Trophoblast cell (in vitro differentiated cells and primary cell): ENCODE measurements at regions not wholly inside any gene's neighbourhood (a gene's known extent, or its start where the extent isn't known, plus 50 kb on each side); places are given as distances from the start of the nearest gene placed in this dataset.

Experiments used
- DNase-seq, 2 donors: peaks; one replicate each; pipeline ENCODE4 v3.0.0-alpha.2; 2016
- H2AFZ ChIP-seq: 2 replicates; pipeline ENCODE4 v1.6.1; 2013; ENCODE audit warnings: low read length, moderate library complexity, mild to moderate bottlenecking; ENCODE audit not compliant: insufficient read depth, poor library complexity
- H2AK5ac ChIP-seq: 2 replicates; pipeline ENCODE4 v1.6.1; 2013; ENCODE audit warnings: mild to moderate bottlenecking, low read length
- H2BK120ac ChIP-seq: 2 replicates; pipeline ENCODE4 v1.6.1; 2013; ENCODE audit warnings: low read length, mild to moderate bottlenecking, moderate library complexity; ENCODE audit not compliant: insufficient read depth, poor library complexity
- H2BK12ac ChIP-seq: 2 replicates; pipeline ENCODE4 v1.6.1; 2013; ENCODE audit warnings: mild to moderate bottlenecking, low read length, moderate library complexity
- H2BK5ac ChIP-seq: 2 replicates; pipeline ENCODE4 v1.6.1; 2013; ENCODE audit warnings: low read length, low read depth, moderate library complexity, mild to moderate bottlenecking; ENCODE audit not compliant: poor library complexity
- H3K14ac ChIP-seq: 2 replicates; pipeline ENCODE4 v1.6.1; 2013; ENCODE audit warnings: mild to moderate bottlenecking, low read length
- H3K18ac ChIP-seq: 2 replicates; pipeline ENCODE4 v1.6.1; 2013; ENCODE audit warnings: mild to moderate bottlenecking, low read length
- H3K23ac ChIP-seq: 2 replicates; pipeline ENCODE4 v1.6.1; 2013; ENCODE audit warnings: low read length
- H3K27ac ChIP-seq: 2 replicates; pipeline ENCODE4 v1.5.1; 2013; ENCODE audit warnings: low read depth, mild to moderate bottlenecking, inconsistent platforms, low read length, moderate library complexity
- H3K27me3 ChIP-seq: 2 replicates; pipeline ENCODE4 v1.6.1; 2013; ENCODE audit warnings: inconsistent platforms, mild to moderate bottlenecking, low read length, moderate library complexity; ENCODE audit not compliant: insufficient read depth
- H3K36me3 ChIP-seq, 2 experiments: 1 replicate in 1 of 2; 2 replicates in 1 of 2; pipeline ENCODE4 v1.6.1; 2013; ENCODE audit warnings: low read length in 2 of 2, mild to moderate bottlenecking in 2 of 2, moderate library complexity in 1 of 2; ENCODE audit not compliant: insufficient read depth in 2 of 2, control insufficient read depth in 1 of 2
- H3K4ac ChIP-seq: 2 replicates; pipeline ENCODE4 v1.6.1; 2013; ENCODE audit warnings: low read depth, mild to moderate bottlenecking, low read length, moderate library complexity
- H3K4me1 ChIP-seq, 2 experiments: 1 replicate in 1 of 2; 2 replicates in 1 of 2; pipeline ENCODE4 v1.6.1; 2013; ENCODE audit warnings: low read length in 2 of 2, mild to moderate bottlenecking in 2 of 2, moderate library complexity in 1 of 2; ENCODE audit not compliant: insufficient read depth in 2 of 2, control insufficient read depth in 1 of 2
- H3K4me2 ChIP-seq: 2 replicates; pipeline ENCODE4 v1.6.1; 2013; ENCODE audit warnings: inconsistent platforms, mild to moderate bottlenecking, low read length, moderate library complexity
- H3K4me3 ChIP-seq: 2 replicates; pipeline ENCODE4 v1.5.1; 2013; ENCODE audit warnings: mild to moderate bottlenecking, low read depth, low read length, inconsistent platforms
- H3K79me1 ChIP-seq: one replicate; pipeline ENCODE4 v1.6.1; 2013; ENCODE audit warnings: low read length
- H3K79me2 ChIP-seq: 2 replicates; pipeline ENCODE4 v1.6.1; 2013; ENCODE audit warnings: low read length, mild to moderate bottlenecking; ENCODE audit not compliant: control insufficient read depth, insufficient read depth, poor library complexity
- H3K9ac ChIP-seq: 2 replicates; pipeline ENCODE4 v1.6.1; 2013; ENCODE audit warnings: mild to moderate bottlenecking, low read length
- H3K9me3 ChIP-seq: 2 replicates; pipeline ENCODE4 v1.6.1; 2013; ENCODE audit warnings: low read depth, mild to moderate bottlenecking, control low read depth, inconsistent platforms, low read length; ENCODE audit not compliant: insufficient read depth
- H4K12ac ChIP-seq: 2 replicates; pipeline ENCODE4 v1.6.1; 2013; ENCODE audit warnings: low read depth, mild to moderate bottlenecking, low read length, moderate library complexity
- H4K8ac ChIP-seq: 2 replicates; pipeline ENCODE4 v1.6.1; 2013; ENCODE audit warnings: low read depth, mild to moderate bottlenecking, low read length, moderate library complexity
- H4K91ac ChIP-seq: one replicate; pipeline ENCODE4 v1.6.1; 2013; ENCODE audit warnings: low read depth, mild to moderate bottlenecking, low read length, moderate library complexity
- WGBS: extraction: QIAGEN DNeasy Blood & Tissue Kit; methylation state at CpG from one replicate; pipeline ENCODE4 v1.1.7; 2013; ENCODE audit warnings: missing lambda C conversion rate; ENCODE audit not compliant: insufficient read length, insufficient coverage; ENCODE audit errors: extremely low coverage; 5-methylcytosine and 5-hydroxymethylcytosine counted together

DNA sequence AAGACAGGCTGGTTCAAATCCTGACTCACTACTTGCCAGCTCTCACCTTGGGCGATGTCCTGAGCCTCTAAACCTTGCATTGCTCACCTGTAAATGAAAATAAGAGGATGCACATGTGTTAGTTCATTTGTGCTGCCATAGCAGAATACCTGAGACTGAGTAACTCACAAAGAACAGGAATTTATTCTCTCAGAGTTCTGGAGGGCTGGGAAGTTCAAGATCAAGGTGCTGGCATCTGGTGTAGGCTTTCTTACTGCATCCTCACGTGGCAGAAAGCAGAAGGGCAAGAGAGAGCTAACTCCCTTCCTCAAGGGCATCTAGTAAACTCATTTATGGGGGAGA lies 222.7 kb downstream of the MTHFS start:
- no peak overlapping the region for H3K14ac ChIP-seq
- no peak overlapping the region for H3K23ac ChIP-seq
- no peak overlapping the region for H2BK5ac ChIP-seq
- H2AFZ ChIP-seq, result no peak overlapping the region
- H3K9me3 ChIP-seq, result no peaks in the 10 kb centered on the region
- H3K27ac ChIP-seq, result no peak overlapping the region
- no peak overlapping the region for H3K4ac ChIP-seq
- no peak overlapping the region for H2BK120ac ChIP-seq
- H3K27me3 ChIP-seq, result no peaks in the 10 kb centered on the region
- H3K36me3 ChIP-seq, result no peaks in the 10 kb centered on the region
- no peak overlapping the region for H3K4me3 ChIP-seq
- H3K18ac ChIP-seq, result no peak overlapping the region
- no peak overlapping the region for H2BK12ac ChIP-seq
- H4K12ac ChIP-seq, result no peak overlapping the region
- H3K4me1 ChIP-seq, result no peaks in the 10 kb centered on the region
- WGBS, result no CpG with 5 or more reads among the region's 2 CpGs
- no peaks in the 10 kb centered on the region for H3K79me1 ChIP-seq
- H3K79me2 ChIP-seq, result no peaks in the 10 kb centered on the region
- no peak overlapping the region for H3K4me2 ChIP-seq
- no peak overlapping the region for H4K91ac ChIP-seq
- no peak for DNase-seq
- H3K9ac ChIP-seq, result no peak overlapping the region
- H4K8ac ChIP-seq, result no peak overlapping the region
- no peak overlapping the region for H2AK5ac ChIP-seq

DNA sequence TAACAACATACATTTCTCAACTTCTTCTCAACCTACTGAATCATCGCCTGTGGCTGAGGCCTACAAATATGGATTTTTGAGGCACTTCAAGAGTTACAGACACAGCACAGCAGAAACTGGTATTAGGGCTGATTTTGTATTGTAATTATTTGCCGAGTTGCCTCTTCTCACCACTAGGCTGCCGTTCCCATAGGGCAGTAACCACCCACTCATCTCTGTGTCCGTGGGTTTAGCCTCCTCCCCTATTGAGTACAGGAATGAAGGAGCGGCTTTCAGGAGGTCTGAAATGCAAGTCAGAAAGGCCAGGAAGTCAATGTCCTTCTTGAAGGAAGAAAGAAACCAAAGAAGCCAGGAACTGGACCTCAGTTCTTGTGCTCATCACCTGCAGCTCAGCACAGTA lies 220.8 kb downstream of the MTHFS start:
- Histone ChIP-seq H3K79me2 (no peaks in the 10 kb centered on the region), H2BK5ac (no peak overlapping the region), H2AFZ (no peak overlapping the region), H3K27ac (no peak overlapping the region), H3K23ac (no peak overlapping the region), H3K36me3 (no peaks in the 10 kb centered on the region), H4K8ac (no peak overlapping the region), H3K9ac (no peak overlapping the region), H3K4me2 (no peak overlapping the region), H3K4ac (no peak overlapping the region), H2AK5ac (no peak overlapping the region), H3K14ac (no peak overlapping the region), H4K12ac (no peak overlapping the region), H2BK120ac (no peak overlapping the region), H3K79me1 (no peaks in the 10 kb centered on the region), H3K9me3 (no peaks in the 10 kb centered on the region), H3K18ac (no peak overlapping the region), H4K91ac (no peak overlapping the region), H3K4me3 (no peak overlapping the region), H3K27me3 (no peaks in the 10 kb centered on the region), H3K4me1 (peaks cover 0 to 3% of the 10 kb centered on the region in 2 experiments), H2BK12ac (no peak overlapping the region)
- DNase-seq, result no peak
- WGBS, result no CpG with 5 or more reads among the region's 5 CpGs

GRCh38 chr15:79676621-79677020 lies 220.2 kb downstream of the MTHFS start:
- H3K79me1 ChIP-seq, result no peaks in the 10 kb centered on the region
- no peak overlapping the region for H4K8ac ChIP-seq
- no peak overlapping the region for H2AK5ac ChIP-seq
- H4K12ac ChIP-seq, result no peak overlapping the region
- H3K18ac ChIP-seq, result no peak overlapping the region
- H3K9me3 ChIP-seq, result no peaks in the 10 kb centered on the region
- H2BK12ac ChIP-seq, result no peak overlapping the region
- no peak overlapping the region for H3K4ac ChIP-seq
- no peak overlapping the region for H2AFZ ChIP-seq
- no peak overlapping the region for H3K4me3 ChIP-seq
- no CpG with 5 or more reads among the region's 2 CpGs for WGBS
- H3K9ac ChIP-seq, result no peak overlapping the region
- H4K91ac ChIP-seq, result no peak overlapping the region
- no peaks in the 10 kb centered on the region for H3K27me3 ChIP-seq
- H3K14ac ChIP-seq, result no peak overlapping the region
- H3K27ac ChIP-seq, result no peak overlapping the region
- H2BK5ac ChIP-seq, result no peak overlapping the region
- H3K4me2 ChIP-seq, result no peak overlapping the region
- no peaks in the 10 kb centered on the region for H3K36me3 ChIP-seq
- H3K79me2 ChIP-seq, result no peaks in the 10 kb centered on the region
- H3K4me1 ChIP-seq, result peaks cover 0 to 3% of the 10 kb centered on the region in 2 experiments
- H2BK120ac ChIP-seq, result no peak overlapping the region
- no peak overlapping the region for H3K23ac ChIP-seq
- no peak for DNase-seq

DNA sequence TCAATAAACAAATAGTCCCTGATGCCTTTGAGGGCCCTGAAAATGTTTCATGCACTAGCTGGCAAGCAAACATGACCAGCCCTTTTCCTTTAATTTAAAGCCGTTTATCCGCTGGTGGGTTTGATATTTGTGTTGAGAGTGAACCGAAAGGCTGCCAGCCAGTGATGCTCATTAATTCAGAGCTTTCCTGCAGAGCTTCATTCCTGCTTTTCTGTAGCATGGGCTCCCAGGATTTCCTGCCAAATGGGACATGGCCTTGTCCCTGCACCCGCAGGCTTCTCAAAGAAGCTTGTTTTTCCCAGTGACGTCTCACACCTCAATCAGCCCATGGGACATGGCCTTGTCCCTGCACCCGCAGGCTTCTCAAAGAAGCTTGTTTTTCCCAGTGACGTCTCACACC lies 219.6 kb downstream of the MTHFS start:
- no peak overlapping the region for H3K4me2 ChIP-seq
- H3K14ac ChIP-seq, result no peak overlapping the region
- H3K79me2 ChIP-seq, result no peaks in the 10 kb centered on the region
- no peak overlapping the region for H3K4me3 ChIP-seq
- no peak overlapping the region for H3K9ac ChIP-seq
- no peaks in the 10 kb centered on the region for H3K36me3 ChIP-seq
- H3K9me3 ChIP-seq, result no peaks in the 10 kb centered on the region
- H3K27me3 ChIP-seq, result no peaks in the 10 kb centered on the region
- no peak overlapping the region for H4K8ac ChIP-seq
- no peak overlapping the region for H2BK5ac ChIP-seq
- H2BK12ac ChIP-seq, result no peak overlapping the region
- no peak overlapping the region for H2AK5ac ChIP-seq
- no CpG with 5 or more reads among the region's 7 CpGs for WGBS
- no peaks in the 10 kb centered on the region for H3K79me1 ChIP-seq
- H3K4me1 ChIP-seq, result peaks cover 0 to 3% of the 10 kb centered on the region in 2 experiments
- H3K23ac ChIP-seq, result no peak overlapping the region
- no peak overlapping the region for H3K27ac ChIP-seq
- no peak overlapping the region for H2BK120ac ChIP-seq
- no peak overlapping the region for H2AFZ ChIP-seq
- no peak overlapping the region for H4K91ac ChIP-seq
- no peak overlapping the region for H3K18ac ChIP-seq
- DNase-seq, result no peak
- H3K4ac ChIP-seq, result no peak overlapping the region
- H4K12ac ChIP-seq, result no peak overlapping the region
